HG03460 (cell line): ENCODE measurements at regions not wholly inside any gene's neighbourhood (a gene's known extent, or its start where the extent isn't known, plus 50 kb on each side); places are given as distances from the start of the nearest gene placed in this dataset.
"Not testable (repeated sequence)": the region's sequence is repeated elsewhere in the genome, so short reads cannot be mapped to it uniquely, and the experiment has no call there.

Source experiments
- ATAC-seq: cut with Tn5 transposase; IDR thresholded peaks from one replicate; pipeline ENCODE4 v1.9.1; 2021; ENCODE audit not compliant: unreplicated experiment

DNA sequence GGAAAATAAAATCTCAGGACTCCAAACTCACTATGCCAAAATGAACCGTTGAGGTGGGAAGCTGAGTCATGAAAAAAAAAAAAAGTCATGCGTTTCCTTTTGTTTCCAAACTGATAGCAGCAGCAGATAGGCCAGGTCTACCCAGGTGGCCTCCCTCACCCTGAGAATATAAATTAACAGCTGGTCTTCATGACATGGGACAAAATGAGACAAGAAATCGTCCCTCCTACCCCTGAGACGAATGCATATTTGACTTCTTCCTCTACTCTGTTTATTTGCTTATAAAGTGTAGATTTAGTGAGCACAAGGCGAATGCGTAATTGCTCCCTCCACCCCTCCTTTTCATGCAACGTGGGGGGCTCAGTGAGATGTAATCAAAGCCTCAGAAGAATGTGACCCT lies 204.3 kb downstream of the TMEM121 start:
- ATAC-seq: not testable (repeated sequence)

DNA sequence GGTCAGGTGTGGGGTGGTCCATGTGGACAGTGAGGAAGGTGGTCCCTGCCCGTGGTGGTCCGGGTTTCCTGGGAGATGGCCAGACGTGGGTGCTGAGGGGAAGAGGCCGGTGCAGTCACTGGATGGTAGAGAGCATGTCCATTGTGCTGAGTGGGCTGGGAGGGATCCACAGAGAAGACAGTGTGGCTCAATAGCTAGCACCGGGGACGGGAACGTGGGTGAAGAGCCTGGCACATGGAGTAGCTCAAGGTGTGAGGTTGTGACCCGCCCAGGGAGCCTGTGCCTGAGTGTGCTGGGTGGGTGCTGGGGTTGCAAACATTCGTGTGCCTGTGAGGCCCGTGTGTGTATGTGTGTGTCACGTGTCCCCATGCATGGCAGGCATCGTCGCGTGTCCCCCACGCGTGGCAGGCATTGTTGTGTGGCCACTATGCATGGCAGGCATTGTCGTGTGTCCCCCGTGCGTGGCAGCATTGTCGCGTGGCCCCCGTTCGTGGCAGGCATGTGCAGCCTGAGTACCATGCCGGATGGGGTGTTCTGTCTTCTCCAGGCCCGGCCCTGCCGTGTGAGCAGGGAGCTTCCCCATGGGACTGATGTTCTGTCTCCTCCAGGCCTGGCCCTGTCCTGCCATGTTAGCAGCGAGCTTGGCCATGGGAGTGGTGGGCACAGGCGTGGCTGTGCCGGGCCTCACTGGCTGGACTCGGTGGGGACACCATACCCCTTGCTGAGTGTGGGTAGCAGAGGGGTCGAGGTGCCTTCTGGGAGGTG lies 205.0 kb downstream of the TMEM121 start:
- not testable (repeated sequence) for ATAC-seq

DNA sequence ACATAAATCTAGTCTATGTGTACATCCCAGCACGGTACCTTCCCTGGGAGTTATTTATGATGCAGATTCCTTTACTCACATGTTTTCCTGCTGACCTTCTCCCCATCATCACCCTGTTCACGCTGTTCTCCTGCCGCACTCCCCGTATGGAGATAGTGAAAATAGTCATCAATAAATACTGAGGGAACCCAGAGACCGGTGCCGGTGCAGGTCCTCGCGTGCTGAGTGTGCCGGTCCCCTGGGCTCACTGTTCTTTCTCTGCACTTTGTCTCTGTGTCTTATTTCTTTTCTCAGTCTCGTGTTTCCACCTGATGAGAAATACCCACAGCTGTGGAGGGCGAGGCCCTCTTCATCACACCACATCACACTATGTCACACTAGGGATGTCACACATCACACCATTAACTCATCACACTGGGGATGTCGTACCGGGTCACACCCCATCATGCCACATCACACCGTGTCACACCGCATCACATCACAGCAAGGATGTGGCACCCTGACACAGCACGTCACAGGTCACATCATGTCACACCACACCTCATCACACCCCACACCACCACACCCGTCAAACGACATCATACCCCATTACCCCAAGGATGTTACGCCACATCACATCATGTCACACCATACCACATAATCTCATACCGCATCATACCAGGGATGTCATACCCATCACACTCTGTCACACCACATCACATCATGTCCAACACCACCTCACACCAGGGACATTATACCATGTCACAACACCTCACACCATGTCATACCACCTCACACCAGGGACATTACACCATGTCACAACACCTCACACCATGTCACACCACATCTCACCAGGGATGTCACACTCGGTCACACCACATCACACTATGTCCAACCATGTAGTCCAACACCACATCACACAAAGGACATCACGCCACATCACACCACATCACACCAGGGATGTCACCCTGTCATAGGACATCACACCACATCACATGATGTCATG lies 207.0 kb downstream of the TMEM121 start:
- ATAC-seq: no peak

DNA sequence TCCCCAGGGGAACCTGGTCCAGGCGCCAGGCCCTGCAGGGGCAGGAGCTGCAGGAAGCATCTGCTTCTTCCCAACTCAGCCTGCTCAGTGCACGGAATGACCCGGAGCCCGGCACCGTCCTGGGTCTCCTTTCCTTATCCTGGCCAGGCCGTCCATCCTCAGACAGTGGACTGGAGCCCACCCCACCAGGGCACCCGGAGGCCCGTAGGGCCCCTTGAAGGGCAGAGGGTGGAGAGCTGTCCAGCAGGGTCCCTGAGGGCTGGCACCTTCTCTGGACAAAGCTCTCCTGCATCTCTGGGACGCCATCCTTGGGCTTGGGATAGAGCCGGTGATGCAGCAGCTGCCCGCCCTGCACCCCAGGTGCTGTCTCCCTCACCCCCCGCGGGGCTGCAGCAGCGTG lies 207.9 kb downstream of the TMEM121 start:
- not testable (repeated sequence) for ATAC-seq

DNA sequence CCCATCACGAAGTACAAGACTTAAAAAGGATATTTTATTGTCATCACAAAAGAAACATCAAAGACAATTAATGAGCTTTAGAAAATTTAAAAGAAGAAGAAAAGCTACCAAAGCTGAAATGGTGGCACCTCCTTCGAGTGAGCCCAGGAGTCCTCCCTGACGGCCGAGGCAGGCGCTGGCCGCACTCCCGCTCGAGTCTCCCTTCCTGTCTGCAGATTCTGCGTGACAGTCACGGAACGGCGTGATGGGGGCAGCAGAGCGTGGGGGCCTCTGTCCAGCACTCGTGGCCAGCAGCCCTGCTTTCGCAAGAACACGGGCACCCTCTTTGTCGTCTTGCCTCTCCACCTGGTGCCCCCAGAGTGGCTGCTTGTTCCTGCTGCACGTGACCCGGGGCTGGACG lies 209.9 kb downstream of the TMEM121 start:
- not testable (repeated sequence) for ATAC-seq

DNA sequence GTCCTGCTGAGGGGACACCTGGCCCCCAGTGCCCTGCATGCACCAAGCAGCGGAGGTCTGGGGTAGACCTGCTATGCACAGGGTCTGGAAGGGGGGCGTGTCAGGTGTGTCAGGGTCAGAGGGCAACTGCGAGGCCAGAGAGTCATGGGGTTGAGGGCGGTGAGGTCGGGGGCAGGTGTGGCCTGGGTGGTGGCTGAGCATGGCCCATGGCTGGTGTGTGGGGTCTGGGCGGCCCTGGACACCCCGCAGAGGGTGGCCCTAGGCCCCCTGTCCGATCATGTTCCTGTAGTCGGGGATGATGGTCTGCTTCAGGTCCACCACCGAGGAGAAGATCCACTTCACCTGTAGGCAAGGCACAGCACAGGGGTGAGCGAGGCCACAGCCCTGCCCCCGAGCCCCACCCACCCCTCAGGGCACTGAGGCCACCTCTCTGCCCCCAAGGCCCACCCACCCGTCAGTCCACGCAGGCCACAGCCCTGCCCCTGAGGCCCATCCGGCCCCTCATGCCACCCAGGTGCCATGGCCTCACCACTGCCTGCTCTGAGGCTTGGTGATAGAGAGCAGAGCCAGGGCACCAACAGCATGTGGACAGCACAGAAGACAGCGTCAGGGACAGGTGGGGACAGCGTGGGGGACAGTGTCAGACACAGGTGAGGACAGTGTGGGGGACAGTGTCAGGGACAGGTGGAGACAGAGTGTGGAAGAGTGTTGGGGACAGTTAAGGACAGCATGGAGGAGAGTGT lies 211.3 kb downstream of the TMEM121 start:
- no peak for ATAC-seq

DNA sequence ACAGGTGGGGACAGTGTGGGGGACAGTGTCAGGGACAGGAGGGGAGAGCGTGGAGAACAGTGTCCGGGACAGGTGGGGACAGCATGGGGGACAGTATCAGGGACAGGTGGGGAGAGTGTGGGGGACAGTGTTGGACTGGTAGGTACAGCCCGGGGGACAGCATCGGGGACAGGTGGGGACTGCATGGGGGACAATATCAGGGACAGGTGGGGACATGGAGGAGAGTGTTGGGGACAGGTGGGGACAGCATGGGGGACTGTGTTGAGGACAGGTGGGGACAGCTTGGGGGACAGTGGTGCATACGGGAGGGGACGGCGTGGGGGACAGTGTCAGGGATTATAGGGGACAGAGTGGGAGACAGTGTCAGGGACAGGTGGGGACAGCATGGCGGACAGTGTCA lies 212.3 kb downstream of the TMEM121 start:
- ATAC-seq: no peak

DNA sequence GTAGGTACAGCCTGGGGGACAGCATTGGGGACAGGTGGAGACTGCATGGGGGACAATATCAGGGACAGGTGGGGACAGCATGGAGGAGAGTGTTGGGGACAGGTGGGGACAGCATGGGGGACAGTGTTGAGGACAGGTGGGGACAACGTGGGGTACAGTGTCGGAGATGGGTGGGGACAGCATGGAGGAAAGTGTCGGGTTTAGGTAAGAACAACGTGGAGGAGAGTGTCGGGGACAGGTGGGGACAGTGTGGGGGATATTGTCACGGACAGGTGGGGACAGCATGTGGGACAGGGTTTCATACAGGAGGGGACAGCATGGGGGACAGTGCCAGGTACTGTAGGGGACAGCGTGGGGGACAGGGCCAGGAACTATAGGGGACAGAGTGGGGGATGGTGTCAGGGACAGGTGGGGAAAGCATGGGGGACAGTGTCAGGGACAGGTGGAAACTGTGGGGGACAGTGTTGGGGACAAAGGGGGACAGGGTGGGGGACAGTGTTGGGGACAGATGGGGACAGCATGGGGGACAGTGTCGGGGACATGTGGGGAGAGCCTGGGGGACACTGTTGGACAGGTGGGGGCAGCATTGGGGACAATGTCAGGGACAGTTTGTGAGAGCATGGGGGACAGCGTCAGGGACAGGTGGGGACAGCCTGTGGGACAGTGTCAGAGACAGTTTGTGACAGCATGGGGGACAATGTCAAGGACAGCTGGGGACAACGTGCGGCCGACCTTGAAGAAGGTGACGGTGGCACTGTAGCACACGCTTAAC lies 213.1 kb downstream of the TMEM121 start:
- ATAC-seq: no peak

DNA sequence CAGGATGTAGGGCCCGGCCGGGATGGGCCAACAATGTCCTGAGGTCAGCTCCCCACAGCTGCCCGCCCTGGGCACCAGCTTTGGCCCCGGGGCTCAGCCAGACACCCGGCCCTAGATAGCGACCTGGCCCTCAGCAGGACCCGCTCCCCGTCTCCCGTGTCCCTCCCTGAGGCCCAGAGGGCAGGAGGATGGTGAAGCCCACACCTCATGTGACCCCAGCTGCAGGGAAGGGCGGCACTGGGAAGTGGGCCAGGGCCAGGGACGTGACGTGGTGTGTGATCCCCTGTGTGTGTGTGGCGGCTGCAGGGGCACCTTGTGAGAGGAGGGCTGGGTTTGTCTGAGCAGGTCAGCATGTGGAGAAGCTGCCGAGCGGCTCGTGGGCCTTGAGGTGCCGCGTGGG lies 213.9 kb downstream of the TMEM121 start:
- ATAC-seq: not testable (repeated sequence)

DNA sequence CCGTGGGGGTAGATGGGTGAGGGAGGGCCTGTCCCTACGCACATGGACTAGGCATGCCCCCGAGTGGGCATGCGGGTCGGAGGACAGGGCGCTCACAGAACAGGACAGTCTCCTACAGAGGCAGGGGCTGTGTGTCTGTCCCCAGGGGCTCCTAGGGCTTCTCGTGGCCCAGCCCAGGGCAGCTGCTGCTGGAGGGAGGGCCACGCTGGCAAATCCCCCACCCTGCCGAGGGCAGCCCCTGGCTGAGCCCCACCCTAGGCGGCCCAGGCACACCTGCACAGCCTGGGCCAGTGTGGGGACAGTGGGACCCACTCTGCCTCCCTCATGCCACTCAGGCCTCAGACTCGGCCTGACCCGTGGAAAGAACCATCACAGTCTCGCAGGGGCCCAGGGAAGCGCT lies 214.6 kb downstream of the TMEM121 start:
- not testable (repeated sequence) for ATAC-seq

DNA sequence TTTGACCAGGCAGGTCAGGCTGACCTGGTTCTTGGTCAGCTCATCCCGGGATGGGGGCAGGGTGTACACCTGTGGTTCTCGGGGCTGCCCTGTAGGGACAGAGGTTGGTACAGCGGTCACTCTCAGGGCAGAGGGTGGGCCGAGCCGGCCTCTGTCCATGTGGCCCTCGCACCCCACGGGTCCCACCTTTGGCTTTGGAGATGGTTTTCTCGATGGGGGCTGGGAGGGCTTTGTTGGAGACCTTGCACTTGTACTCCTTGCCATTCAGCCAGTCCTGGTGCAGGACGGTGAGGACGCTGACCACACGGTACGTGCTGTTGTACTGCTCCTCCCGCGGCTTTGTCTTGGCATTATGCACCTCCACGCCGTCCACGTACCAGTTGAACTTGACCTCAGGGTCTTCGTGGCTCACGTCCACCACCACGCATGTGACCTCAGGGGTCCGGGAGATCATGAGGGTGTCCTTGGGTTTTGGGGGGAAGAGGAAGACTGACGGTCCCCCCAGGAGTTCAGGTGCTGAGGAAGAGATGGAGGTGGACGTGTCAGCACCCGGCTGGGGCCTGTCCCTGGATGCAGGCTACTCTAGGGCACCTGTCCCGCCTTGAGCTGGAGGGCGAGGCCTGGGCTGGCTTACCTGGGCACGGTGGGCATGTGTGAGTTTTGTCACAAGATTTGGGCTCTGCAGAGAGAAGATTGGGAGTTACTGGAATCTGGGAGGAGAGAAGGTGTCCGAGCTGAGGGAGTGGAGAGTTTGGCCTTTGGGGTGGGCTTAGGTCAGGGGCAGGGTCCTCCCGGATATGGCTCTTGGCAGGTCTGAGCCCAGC lies 215.5 kb downstream of the TMEM121 start:
- not testable (repeated sequence) for ATAC-seq

DNA sequence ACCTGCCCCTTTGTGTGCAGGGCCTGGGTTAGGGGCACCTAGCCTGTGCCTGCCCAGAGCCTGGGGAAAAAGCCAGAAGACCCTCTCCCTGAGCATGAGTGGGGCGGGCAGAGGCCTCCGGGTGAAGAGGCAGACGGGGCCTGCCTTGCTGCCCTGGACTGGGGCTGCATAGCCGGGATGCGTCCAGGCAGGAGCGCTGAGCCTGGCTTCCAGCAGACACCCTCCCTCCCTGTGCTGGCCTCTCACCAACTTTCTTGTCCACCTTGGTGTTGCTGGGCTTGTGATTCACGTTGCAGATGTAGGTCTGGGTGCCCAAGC lies 216.1 kb downstream of the TMEM121 start:
- no peak for ATAC-seq

DNA sequence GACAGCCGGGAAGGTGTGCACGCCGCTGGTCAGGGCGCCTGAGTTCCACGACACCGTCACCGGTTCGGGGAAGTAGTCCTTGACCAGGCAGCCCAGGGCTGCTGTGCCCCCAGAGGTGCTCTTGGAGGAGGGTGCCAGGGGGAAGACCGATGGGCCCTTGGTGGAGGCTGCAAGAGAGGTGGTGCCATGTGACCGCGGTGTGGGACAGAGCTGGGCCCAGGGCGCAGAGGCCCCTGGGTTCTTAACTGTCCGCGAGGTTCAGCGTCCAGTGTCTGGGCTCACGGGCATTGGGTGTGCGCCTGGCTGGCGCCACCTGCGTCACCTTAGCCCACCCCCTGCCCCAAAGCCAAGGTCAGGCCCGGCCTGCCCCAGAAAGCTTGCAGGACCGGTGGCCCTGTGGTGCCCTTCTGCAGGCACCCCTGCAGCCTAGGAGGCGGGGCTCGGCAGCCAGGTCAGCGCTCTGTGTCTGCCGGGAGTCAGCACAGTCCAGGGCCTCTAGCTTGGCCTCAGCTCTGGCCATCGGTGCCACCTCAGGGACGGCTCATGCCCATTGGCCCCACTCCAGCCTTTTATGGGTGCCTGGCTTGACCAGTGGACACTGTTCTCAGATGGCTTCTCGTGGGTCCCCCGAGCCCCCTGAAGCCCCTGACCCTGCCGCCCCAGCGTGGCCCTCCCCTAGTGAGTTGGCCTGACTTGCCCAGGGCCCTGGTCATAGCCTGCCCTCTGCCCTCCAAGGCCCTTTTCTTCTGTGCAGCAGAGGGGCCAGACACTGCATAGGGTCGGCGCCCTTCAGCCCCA lies 216.7 kb downstream of the TMEM121 start:
- ATAC-seq: not testable (repeated sequence)

DNA sequence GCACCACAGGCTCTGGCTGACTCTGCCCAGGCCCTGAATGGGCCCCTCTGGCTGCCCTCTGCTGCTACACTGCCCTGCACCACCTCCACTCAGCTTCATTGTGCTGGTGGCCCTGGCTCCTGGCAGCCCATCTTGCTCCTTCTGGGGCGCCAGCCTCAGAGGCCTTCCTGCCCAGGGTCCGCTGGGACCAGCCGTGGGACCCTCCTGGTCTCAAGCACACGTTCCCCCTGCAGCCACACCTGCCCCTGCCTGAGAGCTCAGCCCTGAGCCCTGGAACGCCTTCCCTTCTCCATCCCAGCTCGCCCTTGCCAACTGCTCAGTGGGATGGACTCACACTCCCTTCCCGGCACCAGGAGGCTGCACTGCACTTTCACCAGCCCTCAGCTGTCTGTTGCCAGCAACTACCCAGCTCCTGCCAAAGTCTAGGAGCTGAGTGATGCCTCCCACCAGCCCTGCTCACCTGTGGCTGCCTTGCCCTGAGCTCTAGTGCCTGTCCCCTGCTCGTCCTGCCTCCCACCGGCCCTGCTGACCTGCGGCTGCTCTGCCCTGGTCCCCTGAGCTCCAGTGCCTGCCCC lies 217.9 kb downstream of the TMEM121 start:
- not testable (repeated sequence) for ATAC-seq

DNA sequence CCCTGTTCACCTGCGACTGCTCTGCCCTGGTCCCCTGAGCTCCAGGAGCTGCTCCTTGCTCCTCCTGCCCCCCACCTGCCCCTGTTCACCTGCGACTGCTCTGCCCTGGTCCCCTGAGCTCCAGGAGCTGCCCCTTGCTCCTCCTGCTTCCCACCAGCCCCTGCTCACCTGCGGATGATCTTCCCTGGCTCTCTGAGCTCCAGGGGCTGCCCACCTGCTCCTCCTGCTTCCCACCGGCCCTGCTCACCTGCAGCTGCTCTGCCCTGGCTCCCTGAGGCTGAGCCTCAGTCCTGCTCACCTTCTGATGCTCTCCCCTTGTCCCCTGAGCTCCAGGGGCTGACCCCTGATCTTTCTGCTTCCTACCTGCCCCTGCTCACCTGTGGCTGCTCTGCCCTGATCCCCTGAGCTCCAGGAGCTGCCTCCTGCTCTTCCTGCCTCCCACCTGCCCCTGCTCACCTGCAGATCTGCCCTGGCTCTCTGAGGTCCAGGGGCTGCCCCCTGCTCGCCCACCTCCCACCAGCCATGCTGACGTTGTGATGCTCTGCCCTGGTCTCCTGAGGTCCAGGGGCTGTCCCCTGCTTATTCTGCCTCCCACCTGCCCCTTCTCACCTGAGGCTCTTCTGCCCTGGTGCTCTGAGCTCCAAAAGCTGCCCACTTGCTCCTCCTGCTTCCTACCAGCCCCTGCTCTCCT lies 219.2 kb downstream of the TMEM121 start:
- ATAC-seq: no peak

DNA sequence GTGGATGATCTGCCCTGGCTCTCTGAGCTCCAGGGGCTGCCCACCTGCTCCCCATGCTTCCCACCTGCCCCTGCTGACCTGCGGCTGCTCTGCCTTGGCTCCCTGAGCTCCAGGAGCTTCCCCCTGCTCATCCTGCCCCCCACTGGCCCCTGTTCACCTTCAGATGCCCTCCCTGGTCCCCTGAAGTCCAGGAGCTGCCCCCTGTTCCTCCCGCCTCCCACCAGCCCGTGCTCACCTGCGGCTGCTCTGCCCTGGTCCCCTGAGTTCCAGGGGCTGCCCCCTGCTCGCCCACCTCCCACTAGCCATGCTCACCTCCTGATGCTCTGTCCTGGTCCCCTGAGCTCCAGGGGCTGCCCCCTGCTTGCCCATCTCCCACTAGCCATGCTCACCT lies 219.7 kb downstream of the TMEM121 start:
- no peak for ATAC-seq

DNA sequence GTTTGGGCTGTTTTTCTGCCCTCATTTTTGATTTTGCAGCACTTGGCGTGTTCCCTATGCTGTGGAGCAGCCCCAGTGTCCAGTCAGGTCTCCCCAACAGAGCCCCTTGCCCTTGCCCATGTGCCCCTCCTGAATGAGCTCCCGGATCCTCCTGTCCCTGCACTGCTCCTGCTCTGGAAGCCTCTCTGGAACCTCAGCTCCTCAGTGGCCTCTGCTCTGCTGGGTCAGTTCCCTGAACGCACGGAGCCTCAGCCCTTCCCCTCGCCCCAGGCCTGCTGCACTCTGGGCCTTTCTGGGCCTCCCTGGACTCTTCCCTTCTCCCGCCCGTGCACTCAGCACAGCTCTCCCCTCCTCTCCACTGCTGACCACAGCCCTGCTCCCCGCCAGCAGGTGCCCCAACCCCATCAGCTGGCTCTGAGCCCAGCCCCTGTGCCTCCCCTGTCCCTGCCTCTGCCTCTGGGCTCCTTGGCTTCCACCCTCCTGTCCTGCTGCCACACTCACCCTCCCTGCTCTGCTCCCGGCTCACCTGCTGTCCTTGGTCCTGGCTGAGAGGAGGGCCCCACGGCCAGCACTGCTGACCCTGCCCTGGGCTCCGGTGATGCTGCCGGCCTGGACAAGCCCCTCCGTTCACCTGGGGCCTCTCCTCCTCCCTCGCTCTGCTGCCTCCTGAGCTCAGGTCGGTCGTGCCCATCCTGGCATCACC lies 220.6 kb downstream of the TMEM121 start:
- ATAC-seq: not testable (repeated sequence)
